ENCODE measurements at regions not wholly inside any gene's neighbourhood (a gene's known extent, or its start where the extent isn't known, plus 50 kb on each side); places are given as distances from the start of the nearest gene placed in this dataset.

DNA sequence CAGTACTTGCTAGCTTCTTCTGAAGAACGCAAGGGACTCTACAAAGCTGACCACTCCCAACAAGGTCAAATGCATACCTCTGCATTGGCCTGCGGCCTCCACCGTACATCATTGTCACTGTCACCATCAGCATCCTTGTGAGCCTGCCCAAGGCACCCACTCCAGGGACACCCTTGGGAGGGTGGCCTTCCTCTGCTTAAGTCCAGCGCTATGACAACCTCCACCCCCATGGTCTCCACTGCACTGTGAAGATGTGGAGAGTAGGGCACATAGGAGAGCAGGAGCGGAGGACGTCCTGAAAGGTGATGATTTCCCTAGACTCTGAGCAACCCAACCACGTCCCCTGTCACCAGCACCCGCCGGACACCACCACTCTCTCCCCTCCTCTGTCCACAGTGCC is 252.8 kb downstream of the ALG10 start:
- no peak overlapping the region for H2AFZ ChIP-seq (ENCODE audit: low read length)
- no peak overlapping the region for H3K4me3 ChIP-seq (ENCODE audit: low read depth, low read length, poor library complexity, severe bottlenecking)
- H3K9ac ChIP-seq (ENCODE audit: low read length), result no peak overlapping the region
- no peaks in the 10 kb centered on the region for H3K9me3 ChIP-seq (ENCODE audit: low read length)
- H3K36me3 ChIP-seq (ENCODE audit: insufficient read depth, low read length), result no peaks in the 10 kb centered on the region
- H3K4me1 ChIP-seq (ENCODE audit: insufficient read depth, low read length, severe bottlenecking), result no peaks in the 10 kb centered on the region
- H3K4me2 ChIP-seq (ENCODE audit: low read length), result no peak overlapping the region
- no peak overlapping the region for H3K27ac ChIP-seq (ENCODE audit: low read depth, low read length, poor library complexity, severe bottlenecking)
- H3K27me3 ChIP-seq (ENCODE audit: insufficient read depth, low read length), result no peaks in the 10 kb centered on the region
- no peaks in the 10 kb centered on the region for H4K20me1 ChIP-seq (ENCODE audit: insufficient read depth, low read length)
- H3K9me2 ChIP-seq (ENCODE audit: low read depth, low read length), result no peaks in the 10 kb centered on the region
- TF ChIP-seq, protein P1, sequence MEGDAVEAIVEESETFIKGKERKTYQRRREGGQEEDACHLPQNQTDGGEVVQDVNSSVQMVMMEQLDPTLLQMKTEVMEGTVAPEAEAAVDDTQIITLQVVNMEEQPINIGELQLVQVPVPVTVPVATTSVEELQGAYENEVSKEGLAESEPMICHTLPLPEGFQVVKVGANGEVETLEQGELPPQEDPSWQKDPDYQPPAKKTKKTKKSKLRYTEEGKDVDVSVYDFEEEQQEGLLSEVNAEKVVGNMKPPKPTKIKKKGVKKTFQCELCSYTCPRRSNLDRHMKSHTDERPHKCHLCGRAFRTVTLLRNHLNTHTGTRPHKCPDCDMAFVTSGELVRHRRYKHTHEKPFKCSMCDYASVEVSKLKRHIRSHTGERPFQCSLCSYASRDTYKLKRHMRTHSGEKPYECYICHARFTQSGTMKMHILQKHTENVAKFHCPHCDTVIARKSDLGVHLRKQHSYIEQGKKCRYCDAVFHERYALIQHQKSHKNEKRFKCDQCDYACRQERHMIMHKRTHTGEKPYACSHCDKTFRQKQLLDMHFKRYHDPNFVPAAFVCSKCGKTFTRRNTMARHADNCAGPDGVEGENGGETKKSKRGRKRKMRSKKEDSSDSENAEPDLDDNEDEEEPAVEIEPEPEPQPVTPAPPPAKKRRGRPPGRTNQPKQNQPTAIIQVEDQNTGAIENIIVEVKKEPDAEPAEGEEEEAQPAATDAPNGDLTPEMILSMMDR (IDR thresholded peaks at IDR 0.05; ENCODE audit: low read length), result no peak
- TF ChIP-seq EZH2 (IDR thresholded peaks at IDR 0.05; ENCODE audit: borderline replicate concordance, low read length), result no peak
- no peaks in the 10 kb centered on the region for H3F3A ChIP-seq (ENCODE audit: insufficient read depth, low read length)
- no peaks in the 10 kb centered on the region for H3K79me2 ChIP-seq (ENCODE audit: insufficient read depth, low read length)

DNA sequence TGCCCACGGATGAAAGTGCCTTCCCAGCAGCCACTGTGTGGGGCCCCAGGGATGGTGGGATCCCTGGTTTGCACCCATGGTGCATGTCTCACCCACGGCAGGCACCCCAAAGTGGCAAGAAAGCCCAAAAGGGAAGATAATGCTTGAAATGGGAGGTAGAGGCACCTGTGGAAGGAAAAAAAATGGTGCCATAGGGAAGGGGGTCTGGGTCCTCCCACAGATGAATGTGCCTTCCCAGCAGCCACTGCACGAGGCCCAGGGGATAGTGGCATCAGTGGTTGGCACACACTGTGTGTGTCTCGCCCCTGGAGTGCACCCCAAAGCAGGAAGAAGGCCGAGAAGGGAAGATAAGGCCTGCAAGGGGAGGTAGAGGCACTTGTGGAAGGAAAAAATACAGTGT is 264.2 kb downstream of the ALG10 start:
- Histone ChIP-seq H3K9ac (ENCODE audit: low read length) (no peak overlapping the region), H3K4me3 (ENCODE audit: low read depth, low read length, poor library complexity, severe bottlenecking) (no peak overlapping the region), H3K36me3 (ENCODE audit: insufficient read depth, low read length) (no peaks in the 10 kb centered on the region; the same call in 1 of the 2 replicates), H3K79me2 (ENCODE audit: insufficient read depth, low read length) (no peaks in the 10 kb centered on the region), H3K27me3 (ENCODE audit: insufficient read depth, low read length) (no peaks in the 10 kb centered on the region), H3K4me1 (ENCODE audit: insufficient read depth, low read length, severe bottlenecking) (no peaks in the 10 kb centered on the region), H3K9me3 (ENCODE audit: low read length) (no peaks in the 10 kb centered on the region), H4K20me1 (ENCODE audit: insufficient read depth, low read length) (no peaks in the 10 kb centered on the region), H3K9me2 (ENCODE audit: low read depth, low read length) (no peaks in the 10 kb centered on the region), H3F3A (ENCODE audit: insufficient read depth, low read length) (no peaks in the 10 kb centered on the region), H3K27ac (ENCODE audit: low read depth, low read length, poor library complexity, severe bottlenecking) (no peak overlapping the region), H2AFZ (ENCODE audit: low read length) (no peak overlapping the region), H3K4me2 (ENCODE audit: low read length) (no peak overlapping the region)
- no peak for TF ChIP-seq EZH2 (IDR thresholded peaks at IDR 0.05; ENCODE audit: borderline replicate concordance, low read length)
- TF ChIP-seq, protein P1 (IDR thresholded peaks at IDR 0.05; ENCODE audit: low read length), result no peak

DNA sequence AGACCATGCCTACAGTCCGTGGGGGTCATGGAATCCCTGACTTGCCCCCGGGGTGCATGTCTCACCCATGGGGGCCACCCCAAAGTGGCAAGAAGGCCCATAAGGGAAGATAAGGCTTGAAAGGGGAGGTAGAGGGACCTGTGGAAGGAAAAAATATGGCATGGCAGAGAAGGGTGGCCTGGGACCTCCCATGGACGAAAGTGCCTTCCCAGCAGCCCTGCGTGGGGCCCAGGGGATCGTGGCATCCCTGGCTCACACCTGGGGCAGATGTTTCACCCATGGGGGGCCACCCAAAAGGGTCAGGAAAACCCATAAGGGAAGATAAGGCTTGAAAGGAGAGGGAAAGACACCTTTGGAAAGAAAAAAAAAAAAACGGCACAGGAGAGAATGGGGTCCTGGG is 264.6 kb downstream of the ALG10 start:
- Histone ChIP-seq H3K27me3 (ENCODE audit: insufficient read depth, low read length) (no peaks in the 10 kb centered on the region), H3K79me2 (ENCODE audit: insufficient read depth, low read length) (no peaks in the 10 kb centered on the region), H3K27ac (ENCODE audit: low read depth, low read length, poor library complexity, severe bottlenecking) (no peak overlapping the region), H2AFZ (ENCODE audit: low read length) (no peak overlapping the region), H3K4me2 (ENCODE audit: low read length) (no peak overlapping the region), H3K4me1 (ENCODE audit: insufficient read depth, low read length, severe bottlenecking) (no peaks in the 10 kb centered on the region), H3K9me2 (ENCODE audit: low read depth, low read length) (no peaks in the 10 kb centered on the region), H3K36me3 (ENCODE audit: insufficient read depth, low read length) (no peaks in the 10 kb centered on the region), H3K9ac (ENCODE audit: low read length) (no peak overlapping the region), H3K9me3 (ENCODE audit: low read length) (no peaks in the 10 kb centered on the region), H3K4me3 (ENCODE audit: low read depth, low read length, poor library complexity, severe bottlenecking) (no peak overlapping the region), H3F3A (ENCODE audit: insufficient read depth, low read length) (no peaks in the 10 kb centered on the region), H4K20me1 (ENCODE audit: insufficient read depth, low read length) (no peaks in the 10 kb centered on the region)
- TF ChIP-seq, protein P1 (IDR thresholded peaks at IDR 0.05; ENCODE audit: low read length), result no peak
- TF ChIP-seq EZH2 (IDR thresholded peaks at IDR 0.05; ENCODE audit: borderline replicate concordance, low read length), result no peak
